ENCODE measurements at regions not wholly inside any gene's neighbourhood (a gene's known extent, or its start where the extent isn't known, plus 50 kb on each side); places are given as distances from the start of the nearest gene placed in this dataset.

- no peak for DNase-seq
- Histone ChIP-seq H3K4me2 (ENCODE audit: insufficient read depth, insufficient read length, low read length) (no peak overlapping the region), H4K5ac (ENCODE audit: insufficient read length, low read depth, low read length) (no peak overlapping the region), H2BK5ac (ENCODE audit: insufficient read length, low read length) (no peak overlapping the region), H3K18ac (ENCODE audit: insufficient read length, low read depth, low read length) (no peak overlapping the region), H3K23ac (ENCODE audit: insufficient read length, low read depth, low read length) (no peak overlapping the region), H3K4me1 (ENCODE audit: insufficient read depth, low read length) (no peaks in the 10 kb centered on the region), H2BK12ac (ENCODE audit: insufficient read length, low read depth, low read length) (no peak overlapping the region), H2BK120ac (ENCODE audit: low read depth, low read length, poor library complexity, severe bottlenecking) (no peak overlapping the region), H2AK5ac (ENCODE audit: insufficient read length, low read length) (no peak overlapping the region), H3K56ac (ENCODE audit: insufficient read length, low read depth, low read length) (no peak overlapping the region), H3K14ac (ENCODE audit: insufficient read depth, low read length) (no peak overlapping the region), H3K27ac (ENCODE audit: insufficient read length, low read depth, low read length) (no peak overlapping the region), H2BK15ac (ENCODE audit: low read depth, low read length) (no peak overlapping the region), H2BK20ac (ENCODE audit: low read depth, low read length, poor library complexity, severe bottlenecking) (no peak overlapping the region), H3K79me2 (ENCODE audit: insufficient read depth, low read length) (no peaks in the 10 kb centered on the region), H3K4ac (ENCODE audit: low read depth, low read length) (no peak overlapping the region), H3K9ac (ENCODE audit: extremely low read depth, insufficient read length, low read length) (no peak overlapping the region), H3K23me2 (ENCODE audit: insufficient read length, low read depth, low read length, poor library complexity, severe bottlenecking) (no peaks in the 10 kb centered on the region), H3K9me3 (ENCODE audit: control insufficient read depth, low read depth, low read length) (no peaks in the 10 kb centered on the region), H4K91ac (ENCODE audit: insufficient read length, low read depth, low read length) (no peak overlapping the region), H3T11ph (ENCODE audit: low read length) (no peak overlapping the region), H3K79me1 (ENCODE audit: insufficient read depth, low read depth, low read length, poor library complexity, severe bottlenecking) (no peaks in the 10 kb centered on the region), H3K27me3 (ENCODE audit: insufficient read depth, low read length) (no peaks in the 10 kb centered on the region), H2AFZ (ENCODE audit: low read length) (no peak overlapping the region), H4K20me1 (ENCODE audit: control insufficient read depth, insufficient read depth, insufficient read length) (no peaks in the 10 kb centered on the region), H4K8ac (replicated peaks; ENCODE audit: insufficient read length, low read depth, low read length) (no peak overlapping the region)
- Mint-ChIP-seq H3K4me3 (no peak overlapping the region), H3K27me3 (ENCODE audit: low read depth) (peaks cover 9% of the 10 kb centered on the region), H3K4me1 (peaks cover 27% of the 10 kb centered on the region in 2 experiments), H3K27ac (no peak overlapping the region), H3K36me3 (ENCODE audit: insufficient read depth in 1 of 3, low read depth in 3 of 3) (no peaks in the 10 kb centered on the region), H3K9me3 (no peaks in the 10 kb centered on the region)
- TF ChIP-seq CTCF (conservative IDR thresholded peaks at IDR 0.05): no peak
- WGBS (ENCODE audit: extremely low coverage, insufficient read length, low lambda C conversion rate): no CpG with 5 or more reads among the region's 11 CpGs
Measured at GRCh38 chr11:119872611-119873310, 143.8 kb upstream of the NECTIN1 start.
